SK-N-SH (cell line): ENCODE measurements at regions not wholly inside any gene's neighbourhood (a gene's known extent, or its start where the extent isn't known, plus 50 kb on each side); places are given as distances from the start of the nearest gene placed in this dataset.

ENCODE experiments used
- CTCF ChIA-PET: fragments of 300-600, 350-600 bp; formaldehyde crosslinking; extraction: SDS; loops from one replicate; lab custom pipeline; 2021; lab: Yijun Ruan, JAX
- POLR2A ChIA-PET: fragments of 350-600 bp; sonication (Branson Sonifier 250); formaldehyde crosslinking; extraction: SDS; loops from one replicate; lab custom pipeline; 2020; ENCODE audit warnings: antibody characterized with exemption, inconsistent platforms; lab: Yijun Ruan, JAX
- DNase-seq: peaks from one replicate; pipeline ENCODE4 v3.0.0; 2012
- H2AFZ ChIP-seq: fragments of 200-600 bp; sonication (generic); 2 replicates; pipeline ENCODE4 v1.8.1; 2016; ENCODE audit warnings: antibody characterized with exemption, mild to moderate bottlenecking, low read depth
- H3F3A ChIP-seq: fragments of 200-600 bp; sonication (generic); replicated peaks from 2 replicates; pipeline ENCODE3; 2016; ENCODE audit warnings: antibody characterized with exemption, mild to moderate bottlenecking; ENCODE audit not compliant: insufficient read depth
- H3K27ac ChIP-seq, 2 experiments: fragments of 200-500 bp in 1 of 2; fragments of 200-600 bp in 1 of 2; sonication (Bioruptor generic) in 1 of 2; sonication (generic), shearing (Covaris generic) in 1 of 2; 2 replicates each; pipeline versions ENCODE4 v1.5.1 to v1.6.1; 2014 to 2016; ENCODE audit warnings: low read depth in 2 of 2, inconsistent platforms in 1 of 2, low read length in 1 of 2, mild to moderate bottlenecking in 1 of 2, mixed read lengths in 1 of 2
- H3K27me3 ChIP-seq: fragments of 200-600 bp; sonication (generic), shearing (Covaris generic); 2 replicates; pipeline ENCODE4 v1.6.1; 2016; ENCODE audit warnings: mixed run types; ENCODE audit not compliant: insufficient read depth
- H3K36me3 ChIP-seq, 2 experiments: fragments of 200-500 bp in 1 of 2; fragments of 200-600 bp in 1 of 2; sonication (Bioruptor generic) in 1 of 2; sonication (generic) in 1 of 2; replicated peaks in 1 of 2; 2 replicates each; pipeline versions ENCODE3 to v1.5.1; 2014 to 2016; ENCODE audit warnings: low read length in 1 of 2, mild to moderate bottlenecking in 1 of 2; ENCODE audit not compliant: insufficient read depth in 2 of 2, control insufficient read depth in 1 of 2
- H3K4me1 ChIP-seq, 2 experiments: fragments of 200-500 bp in 1 of 2; fragments of 200-600 bp in 1 of 2; sonication (Bioruptor generic) in 1 of 2; sonication (generic), shearing (Covaris generic) in 1 of 2; 2 replicates each; pipeline versions ENCODE4 v1.5.1 to v1.6.1; 2014 to 2016; ENCODE audit warnings: low read depth in 1 of 2, low read length in 1 of 2, mixed run types in 1 of 2; ENCODE audit not compliant: insufficient read depth in 2 of 2, control insufficient read depth in 1 of 2
- H3K4me2 ChIP-seq: fragments of 200-600 bp; sonication (generic), shearing (Covaris generic); 2 replicates; pipeline ENCODE4 v1.6.1; 2017; ENCODE audit warnings: mixed run types
- H3K4me3 ChIP-seq, 2 experiments: fragments of 200-500 bp in 1 of 2; fragments of 200-600 bp in 1 of 2; sonication (Bioruptor generic) in 1 of 2; sonication (generic), shearing (Covaris generic) in 1 of 2; 2 replicates each; pipeline versions ENCODE4 v1.5.1 to v1.8.1; 2014 to 2016; ENCODE audit warnings: low read depth in 2 of 2, inconsistent platforms in 1 of 2, low read length in 1 of 2, mild to moderate bottlenecking in 1 of 2, mixed read lengths in 1 of 2, moderate library complexity in 1 of 2
- H3K79me2 ChIP-seq: fragments of 200-600 bp; sonication (generic); 2 replicates; pipeline ENCODE4 v1.8.1; 2017; ENCODE audit warnings: mild to moderate bottlenecking; ENCODE audit not compliant: insufficient read depth
- H3K9ac ChIP-seq: fragments of 200-600 bp; sonication (generic); 2 replicates; pipeline ENCODE4 v1.6.1; 2017; ENCODE audit warnings: mixed run types
- H3K9me2 ChIP-seq: fragments of 200-600 bp; sonication (generic); 2 replicates; pipeline ENCODE4 v1.6.1; 2017; ENCODE audit warnings: mixed run types
- H3K9me3 ChIP-seq: fragments of 200-600 bp; sonication (generic); 2 replicates; pipeline ENCODE4 v1.6.1; 2017; ENCODE audit warnings: mixed run types, mild to moderate bottlenecking, moderate library complexity
- H4K20me1 ChIP-seq: fragments of 200-600 bp; sonication (generic); 2 replicates; pipeline ENCODE4 v1.6.1; 2017; ENCODE audit warnings: mild to moderate bottlenecking, mixed run types; ENCODE audit not compliant: insufficient read depth
- CHD2 ChIP-seq: fragments of 150-350 bp; IDR thresholded peaks from 2 replicates; pipeline ENCODE4 v1.6.1; 2018; ENCODE audit warnings: low read length; ENCODE audit not compliant: partially characterized antibody
- CTCF ChIP-seq: fragments of 200-600 bp; sonication (generic); IDR thresholded peaks from 2 replicates; pipeline ENCODE4 v1.6.1; 2017; ENCODE audit warnings: antibody characterized with exemption, mild to moderate bottlenecking, moderate library complexity
- ELF1 ChIP-seq: IDR thresholded peaks from 2 replicates; pipeline ENCODE4 v1.4.0; 2012
- FOXJ3 ChIP-seq: sonication (generic); formaldehyde crosslinking; IDR thresholded peaks from 2 replicates; pipeline ENCODE4 v1.5.1; 2020; ENCODE audit warnings: mild to moderate bottlenecking, missing genetic modification reagents
- GABPA ChIP-seq: IDR thresholded peaks from 2 replicates; pipeline ENCODE4 v1.4.0; 2012; ENCODE audit warnings: low read depth, mild to moderate bottlenecking
- IRF3 ChIP-seq: fragments of 150-350 bp; IDR thresholded peaks from 2 replicates; pipeline ENCODE4 v1.6.1; 2016; ENCODE audit warnings: mild to moderate bottlenecking, low read depth, low read length
- JUND ChIP-seq: IDR thresholded peaks from 2 replicates; pipeline ENCODE4 v1.4.0; 2012
- MAX ChIP-seq: IDR thresholded peaks from 2 replicates; pipeline ENCODE4 v1.4.0; 2012; ENCODE audit warnings: low read depth
- MEF2A ChIP-seq: IDR thresholded peaks from 2 replicates; pipeline ENCODE4 v1.4.0; 2012; ENCODE audit warnings: low read depth, borderline replicate concordance
- MXI1 ChIP-seq: IDR thresholded peaks from 2 replicates; pipeline ENCODE4 v1.6.1; 2012; ENCODE audit warnings: mild to moderate bottlenecking, low read depth, low read length, improper control_type of control experiment
- NRF1 ChIP-seq: IDR thresholded peaks from 2 replicates; pipeline ENCODE4 v1.6.1; 2012; ENCODE audit warnings: low read depth, mild to moderate bottlenecking, low read length
- PBX3 ChIP-seq: IDR thresholded peaks from 2 replicates; pipeline ENCODE4; 2012
- POLR2AphosphoS5 ChIP-seq: IDR thresholded peaks from 2 replicates; pipeline ENCODE4 v1.6.1; 2012; ENCODE audit warnings: low read depth, low read length
- RAD21 ChIP-seq: IDR thresholded peaks from 2 replicates; pipeline ENCODE4 v1.6.1; 2012; ENCODE audit warnings: mild to moderate bottlenecking, low read length
- RFX5 ChIP-seq: IDR thresholded peaks from 2 replicates; pipeline ENCODE4 v1.6.1; 2012; ENCODE audit warnings: mild to moderate bottlenecking, improper control_type of control experiment, low read length
- RXRA ChIP-seq: IDR thresholded peaks from 2 replicates; pipeline ENCODE4 v1.4.0; 2012; ENCODE audit warnings: low read depth, mild to moderate bottlenecking, borderline replicate concordance
- TAF1 ChIP-seq: IDR thresholded peaks from 2 replicates; pipeline ENCODE4 v1.6.1; 2012; ENCODE audit warnings: low read depth, mild to moderate bottlenecking, low read length, moderate library complexity, borderline replicate concordance
- USF1 ChIP-seq: IDR thresholded peaks from 2 replicates; pipeline ENCODE4 v1.4.0; 2012; ENCODE audit warnings: low read depth, borderline replicate concordance
- YY1 ChIP-seq: IDR thresholded peaks from 2 replicates; pipeline ENCODE4 v1.4.0; 2012; ENCODE audit warnings: low read depth, mild to moderate bottlenecking
- WGBS: methylation state at CpG from one replicate; pipeline ENCODE4 v1.1.6; 2017; ENCODE audit warnings: low lambda C conversion rate; 5-methylcytosine and 5-hydroxymethylcytosine counted together

GRCh38 chr19:30653646-30654386 lies 281.6 kb downstream of the ZNF536 start:
- POLR2A ChIA-PET: no interaction called here
- Histone ChIP-seq H2AFZ (no peak overlapping the region), H3K27ac (no peak overlapping the region), H3K36me3 (no peaks in the 10 kb centered on the region), H3K4me2 (no peak overlapping the region), H3F3A (no peaks in the 10 kb centered on the region), H3K27me3 (no peaks in the 10 kb centered on the region), H4K20me1 (no peaks in the 10 kb centered on the region), H3K9ac (no peak overlapping the region), H3K4me3 (no peak overlapping the region), H3K79me2 (no peaks in the 10 kb centered on the region), H3K9me2 (no peaks in the 10 kb centered on the region), H3K9me3 (no peaks in the 10 kb centered on the region), H3K4me1 (peaks cover 0 to 8% of the 10 kb centered on the region in 2 experiments; a peak in 2 of 4 replicates)
- CTCF ChIA-PET: interaction anchor here (0.6 to 1.7 kb wide), 3 partner anchors 16 to 937 kb away, joined by 3 to 5 read pairs (median 4); no protein-coding TSS in a partner anchor
- no peak for TF ChIP-seq CHD2
- no peak for TF ChIP-seq MXI1
- no peak for TF ChIP-seq RAD21
- TF ChIP-seq RXRA: no peak
- no peak for TF ChIP-seq ELF1
- TF ChIP-seq NRF1: no peak
- TF ChIP-seq MAX: no peak
- TF ChIP-seq POLR2AphosphoS5: no peak
- TF ChIP-seq USF1: no peak
- TF ChIP-seq JUND: no peak
- TF ChIP-seq CTCF: no peak
- TF ChIP-seq TAF1: no peak
- TF ChIP-seq FOXJ3 (CRISPR knock-in tag): no peak
- no peak for TF ChIP-seq YY1
- TF ChIP-seq MEF2A: no peak
- no peak for TF ChIP-seq IRF3
- no peak for TF ChIP-seq PBX3
- no peak for TF ChIP-seq GABPA
- TF ChIP-seq RFX5: no peak
- 55% methylated on average over 11 of the region's 13 CpGs for WGBS
- DNase-seq: no peak
